ENCODE measurements at regions not wholly inside any gene's neighbourhood (a gene's known extent, or its start where the extent isn't known, plus 50 kb on each side); places are given as distances from the start of the nearest gene placed in this dataset.

GRCh38 chr5:159571501-159572244 lies 241.4 kb upstream of the IL12B start:
- Histone ChIP-seq H3K36me3 (no peaks in the 10 kb centered on the region), H3K27ac (no peak overlapping the region), H3K27me3 (no peaks in the 10 kb centered on the region), H3K9me3 (no peaks in the 10 kb centered on the region), H3K4me1 (no peaks in the 10 kb centered on the region), H3K4me3 (no peak overlapping the region)
- DNase-seq: no peak
- intact Hi-C loops (cut with DNase I; ENCODE audit: low total_unique reads): no loop called here
- no peak for TF ChIP-seq CTCF (IDR thresholded peaks at IDR 0.05)

- H3K36me3 ChIP-seq: no peaks in the 10 kb centered on the region
- no peaks in the 10 kb centered on the region for H3K4me1 ChIP-seq
- no peak overlapping the region for H3K27ac ChIP-seq
- H3K9me3 ChIP-seq: no peaks in the 10 kb centered on the region
- no peaks in the 10 kb centered on the region for H3K27me3 ChIP-seq
- intact Hi-C loops (cut with DNase I; ENCODE audit: low total_unique reads): no loop called here
- H3K4me3 ChIP-seq: no peak overlapping the region
- DNase-seq: no peak
- TF ChIP-seq CTCF (IDR thresholded peaks at IDR 0.05) (no peak), POLR2A (IDR thresholded peaks at IDR 0.05) (no peak)
Observed at GRCh38 chr5:159576902-159577301, 246.6 kb upstream of the IL12B start.

GRCh38 chr5:159581502-159582249 lies 251.4 kb upstream of the IL12B start:
- Histone ChIP-seq H3K4me1 (no peaks in the 10 kb centered on the region), H3K27me3 (no peaks in the 10 kb centered on the region), H3K27ac (no peak overlapping the region), H3K4me3 (no peak overlapping the region), H3K9me3 (no peaks in the 10 kb centered on the region), H3K36me3 (no peaks in the 10 kb centered on the region)
- no peak for DNase-seq
- TF ChIP-seq POLR2A (IDR thresholded peaks at IDR 0.05): no peak
- no peak for TF ChIP-seq CTCF (IDR thresholded peaks at IDR 0.05)
- intact Hi-C loops (cut with DNase I; ENCODE audit: low total_unique reads): no loop called here

GRCh38 chr5:159582756-159583541 lies 252.7 kb upstream of the IL12B start:
- Histone ChIP-seq H3K27ac (no peak overlapping the region), H3K9me3 (no peaks in the 10 kb centered on the region), H3K36me3 (no peaks in the 10 kb centered on the region), H3K4me3 (no peak overlapping the region), H3K4me1 (no peaks in the 10 kb centered on the region), H3K27me3 (no peaks in the 10 kb centered on the region)
- DNase-seq: no peak
- TF ChIP-seq POLR2A (IDR thresholded peaks at IDR 0.05) (no peak), CTCF (IDR thresholded peaks at IDR 0.05) (no peak)
- intact Hi-C loops (cut with DNase I; ENCODE audit: low total_unique reads): no loop called here

- intact Hi-C loops (cut with DNase I; ENCODE audit: low total_unique reads): no loop called here
- Histone ChIP-seq H3K4me1 (no peaks in the 10 kb centered on the region), H3K9me3 (no peaks in the 10 kb centered on the region), H3K4me3 (no peak overlapping the region), H3K36me3 (no peaks in the 10 kb centered on the region), H3K27me3 (no peaks in the 10 kb centered on the region), H3K27ac (no peak overlapping the region)
- no peak for DNase-seq
- TF ChIP-seq CTCF (IDR thresholded peaks at IDR 0.05) (no peak), POLR2A (IDR thresholded peaks at IDR 0.05) (no peak)
Observed at GRCh38 chr5:159586921-159587320, 256.6 kb upstream of the IL12B start.

All from uterus (tissue), 3 donors.